ENCODE measurements at regions not wholly inside any gene's neighbourhood (a gene's known extent, or its start where the extent isn't known, plus 50 kb on each side); places are given as distances from the start of the nearest gene placed in this dataset.
"Not testable (repeated sequence)": the region's sequence is repeated elsewhere in the genome, so short reads cannot be mapped to it uniquely, and the experiment has no call there.

DNA sequence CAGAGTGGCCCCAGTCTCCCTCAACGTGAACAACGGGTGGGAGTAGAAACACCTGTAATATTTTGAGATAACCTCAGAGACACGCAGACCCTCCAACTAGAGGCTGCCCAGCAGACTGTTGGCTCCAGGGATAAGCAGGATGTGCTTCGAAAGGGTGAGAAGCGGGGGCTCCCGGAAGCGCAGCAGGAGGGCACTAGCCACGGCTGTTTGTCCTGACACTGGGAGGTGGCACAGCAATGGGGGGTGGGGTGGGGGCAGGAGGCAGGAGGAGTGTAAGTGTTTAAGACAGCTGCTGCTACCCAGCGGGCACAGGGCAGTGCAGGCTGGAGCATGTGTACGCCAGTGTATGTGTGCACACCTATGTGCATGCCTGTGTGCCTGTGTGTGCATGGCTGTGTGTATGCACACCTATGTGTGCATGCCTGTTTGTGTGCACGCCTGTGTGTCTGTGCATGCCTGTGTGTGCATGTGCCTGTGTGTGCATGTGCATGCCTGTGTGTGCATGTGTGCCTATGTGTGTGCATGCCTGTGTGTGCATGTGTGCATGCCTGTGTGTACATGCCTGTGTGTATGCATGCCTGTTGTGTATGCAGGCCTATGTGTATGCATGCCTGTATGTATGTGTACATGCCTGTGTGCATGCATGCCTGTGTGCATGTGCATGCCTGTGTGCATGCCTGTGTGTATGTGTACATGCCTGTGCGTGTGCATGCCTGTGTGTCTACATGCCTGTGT lies 154.7 kb downstream of the SHANK2 start:
- DNase-seq (ENCODE audit: low read depth): no peak

- no peak for DNase-seq (ENCODE audit: low read depth)
These were observed 155.5 kb downstream of the SHANK2 start for GRCh38 chr11:71096751-71097388.

GRCh38 chr11:71095294-71095850 lies 157.0 kb downstream of the SHANK2 start:
- no peak for DNase-seq (ENCODE audit: low read depth)

DNA sequence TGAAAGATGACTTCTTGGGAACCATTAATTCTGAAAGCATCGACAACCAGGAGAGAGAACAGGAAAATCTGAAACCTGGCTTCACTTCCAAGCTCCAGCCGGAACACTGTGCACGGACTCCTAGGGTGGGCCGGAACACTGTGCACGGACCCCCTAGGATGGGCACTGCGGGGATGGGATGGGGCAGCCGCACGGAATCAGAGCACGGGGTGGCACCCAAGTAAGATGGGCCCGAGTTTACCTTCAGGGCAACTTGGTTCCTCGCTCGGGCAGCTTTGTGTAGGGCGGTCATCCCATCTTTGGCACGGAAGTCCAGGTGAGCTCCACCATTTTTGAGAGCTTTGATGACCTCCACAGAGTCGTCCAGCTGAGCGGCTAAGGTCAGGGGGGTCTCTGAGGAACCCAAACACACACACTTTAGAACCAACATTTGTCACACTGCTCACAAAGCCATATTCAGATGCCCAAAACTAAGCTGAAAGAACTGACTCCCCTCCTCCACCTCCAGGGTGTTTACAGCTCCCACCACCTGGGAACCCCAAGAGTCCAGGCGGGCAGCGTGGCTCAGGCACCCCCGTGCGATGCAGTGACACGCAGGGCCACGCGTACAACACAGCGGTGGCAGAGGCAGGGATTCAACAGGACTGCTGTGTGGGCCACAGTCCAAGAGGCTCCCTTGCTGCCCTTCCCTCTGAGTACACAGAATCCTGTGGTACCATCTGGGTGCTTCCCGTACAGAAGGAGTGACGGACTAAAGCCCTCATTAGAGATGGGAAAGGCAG lies 157.9 kb downstream of the SHANK2 start:
- DNase-seq (ENCODE audit: low read depth): no peak

GRCh38 chr11:71093783-71094182 lies 158.6 kb downstream of the SHANK2 start:
- DNase-seq (ENCODE audit: low read depth): no peak

- no peak for DNase-seq (ENCODE audit: low read depth)
These were observed 160.7 kb downstream of the SHANK2 start for GRCh38 chr11:71091506-71092265.

GRCh38 chr11:71089571-71089970 lies 162.8 kb downstream of the SHANK2 start:
- DNase-seq (ENCODE audit: low read depth): no peak

DNA sequence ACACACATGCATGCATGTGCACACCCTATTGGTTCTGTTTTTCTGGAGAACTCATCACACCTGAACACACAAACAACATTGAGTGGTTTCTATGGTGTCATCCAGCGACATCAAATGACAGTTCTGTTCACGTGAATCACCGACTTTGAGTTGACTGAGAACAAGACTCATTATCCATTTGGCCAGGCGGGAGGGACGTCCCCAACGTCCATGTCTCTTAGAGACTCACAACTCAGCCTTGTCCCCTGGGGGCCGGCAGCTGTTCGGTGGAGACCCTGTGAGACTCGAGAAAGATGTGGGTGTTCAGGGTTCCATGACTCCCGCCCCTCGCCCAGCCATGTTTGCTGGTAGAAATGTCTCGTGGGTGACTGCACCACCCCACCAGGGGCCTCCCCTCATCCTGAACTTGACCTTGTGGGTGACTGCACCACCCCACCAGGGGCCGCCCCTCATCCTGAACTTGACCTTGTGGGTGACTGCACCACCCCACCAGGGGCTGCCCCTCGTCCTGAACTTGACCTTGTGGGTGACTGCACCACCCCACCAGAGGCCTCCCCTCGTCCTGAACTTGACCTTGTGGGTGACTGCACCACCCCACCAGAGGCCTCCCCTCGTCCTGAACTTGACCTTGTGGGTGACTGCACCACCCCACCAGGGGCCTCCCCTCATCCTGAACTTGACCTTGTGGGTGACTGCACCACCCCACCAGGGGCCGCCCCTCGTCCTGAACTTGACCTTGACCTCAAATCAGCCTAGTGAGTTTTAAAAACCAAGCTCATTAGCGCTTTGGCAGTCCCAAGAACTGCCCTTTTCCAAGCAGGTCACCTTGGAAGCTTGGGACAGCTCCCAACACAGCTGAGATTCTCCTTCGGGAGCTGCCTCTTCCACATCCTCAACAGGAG lies 163.8 kb downstream of the SHANK2 start:
- DNase-seq (ENCODE audit: low read depth): not testable (repeated sequence)

GRCh38 chr11:71086687-71087258 lies 165.6 kb downstream of the SHANK2 start:
- DNase-seq (ENCODE audit: low read depth): no peak

DNA sequence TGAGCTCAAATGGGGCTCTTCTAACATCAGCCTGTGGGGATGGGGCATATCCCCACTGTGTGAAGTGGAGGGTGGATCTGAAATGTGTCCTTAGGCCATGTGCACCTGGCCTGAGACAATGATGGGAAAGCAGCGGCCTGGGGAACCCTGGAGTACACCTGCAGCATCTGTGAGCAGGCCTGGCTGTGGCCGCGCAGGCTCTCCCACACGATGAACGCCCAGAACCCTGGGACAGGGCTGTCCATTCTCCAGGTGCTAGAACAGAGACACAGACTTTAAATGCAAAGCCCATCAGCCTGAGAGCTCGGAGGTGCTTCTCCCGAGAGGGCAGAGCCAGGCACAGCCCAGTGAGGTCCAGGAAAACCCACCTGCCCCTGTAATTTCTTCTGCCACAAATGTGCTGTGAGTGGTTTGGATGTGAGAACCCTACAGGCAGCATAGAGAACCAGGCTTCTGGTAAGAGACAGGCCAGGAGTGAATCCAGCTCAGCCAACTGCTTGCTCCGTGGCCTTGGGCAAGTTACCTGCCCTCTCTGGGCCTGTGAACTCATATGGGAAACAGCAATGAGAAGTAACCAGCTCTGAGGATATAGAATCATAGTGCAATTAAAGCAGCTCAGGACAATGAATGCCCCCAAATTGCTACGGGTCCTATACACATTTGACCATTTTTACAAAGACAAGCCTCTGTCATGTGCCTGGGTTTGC lies 167.9 kb downstream of the SHANK2 start:
- no peak for DNase-seq (ENCODE audit: low read depth)

DNA sequence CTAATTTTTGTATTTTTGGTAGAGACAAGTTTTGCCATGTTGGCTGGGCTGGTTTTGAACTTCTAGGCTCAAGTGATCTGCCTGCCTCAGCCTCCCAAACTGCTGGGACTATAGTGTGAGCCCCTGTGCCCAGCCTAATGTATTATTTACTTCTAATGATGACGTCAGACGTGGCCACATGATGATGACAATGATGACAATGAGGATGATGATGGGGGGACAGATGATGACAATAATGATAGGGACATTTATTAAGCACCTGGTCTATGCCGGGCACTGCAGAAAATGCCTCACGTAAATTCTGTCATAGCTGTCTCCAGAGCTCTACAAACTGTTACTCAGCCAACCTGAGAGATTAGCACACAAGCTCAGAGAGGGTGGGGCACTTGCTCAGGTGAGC lies 169.3 kb downstream of the SHANK2 start:
- no peak for DNase-seq (ENCODE audit: low read depth)

DNA sequence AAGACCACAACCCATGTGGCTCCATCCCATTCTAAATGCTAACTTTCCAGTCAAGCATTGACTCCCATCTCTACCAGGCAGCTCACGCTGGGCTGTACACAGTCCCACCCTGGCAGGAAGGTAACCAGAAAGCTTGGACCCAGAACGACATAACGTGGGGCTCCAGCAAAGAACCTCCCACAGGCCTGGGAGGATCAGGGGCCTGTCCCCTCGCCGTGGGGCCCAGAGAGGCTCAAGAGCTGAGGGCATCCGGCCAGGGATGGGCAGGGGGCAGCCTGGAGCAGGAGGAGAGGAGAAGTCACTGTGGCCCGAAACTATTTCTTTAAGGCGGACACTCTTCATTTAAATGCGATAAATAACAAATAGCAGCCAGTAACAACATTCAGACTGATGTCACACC lies 169.9 kb downstream of the SHANK2 start:
- no peak for DNase-seq (ENCODE audit: low read depth)

- DNase-seq (ENCODE audit: low read depth): no peak
These were observed 170.6 kb downstream of the SHANK2 start for GRCh38 chr11:71081704-71082230.

- DNase-seq (ENCODE audit: low read depth): peak; percentile 33
These were observed 171.9 kb downstream of the SHANK2 start for GRCh38 chr11:71080239-71081097.

- no peak for DNase-seq (ENCODE audit: low read depth)
These were observed 172.6 kb downstream of the SHANK2 start for GRCh38 chr11:71079795-71080194.

DNA sequence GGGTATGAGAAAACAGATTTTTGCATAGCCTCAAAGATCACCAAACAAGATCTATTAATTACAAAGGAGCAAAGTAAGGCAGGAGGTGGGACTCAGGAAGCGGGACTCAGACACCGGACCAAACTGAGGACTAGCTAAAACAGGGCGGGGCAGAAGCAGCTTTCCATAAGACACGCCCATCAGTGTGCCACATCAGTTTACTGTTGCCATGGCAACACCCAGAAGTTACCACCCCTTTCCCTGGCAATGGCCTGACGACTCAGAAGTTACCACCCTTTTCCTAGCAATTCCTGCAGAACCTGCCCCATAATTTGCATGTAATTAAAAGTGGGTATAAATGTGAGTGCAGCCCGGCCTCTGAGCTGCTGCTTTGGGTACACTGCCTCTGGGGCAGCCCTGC lies 173.9 kb downstream of the SHANK2 start:
- DNase-seq (ENCODE audit: low read depth): no peak

- no peak for DNase-seq (ENCODE audit: low read depth)
These were observed 175.7 kb downstream of the SHANK2 start for GRCh38 chr11:71076525-71077304.

- DNase-seq (ENCODE audit: low read depth): no peak
These were observed 176.4 kb downstream of the SHANK2 start for GRCh38 chr11:71075871-71076420.
